Trophoblast cell (in vitro differentiated cells and primary cell): ENCODE measurements at regions not wholly inside any gene's neighbourhood (a gene's known extent, or its start where the extent isn't known, plus 50 kb on each side); places are given as distances from the start of the nearest gene placed in this dataset.

Experiments
- DNase-seq, 2 donors: peaks; one replicate each; pipeline ENCODE4 v3.0.0-alpha.2; 2016
- H2AFZ ChIP-seq: 2 replicates; pipeline ENCODE4 v1.6.1; 2013; ENCODE audit warnings: low read length, moderate library complexity, mild to moderate bottlenecking; ENCODE audit not compliant: insufficient read depth, poor library complexity
- H2AK5ac ChIP-seq: 2 replicates; pipeline ENCODE4 v1.6.1; 2013; ENCODE audit warnings: mild to moderate bottlenecking, low read length
- H2BK120ac ChIP-seq: 2 replicates; pipeline ENCODE4 v1.6.1; 2013; ENCODE audit warnings: low read length, mild to moderate bottlenecking, moderate library complexity; ENCODE audit not compliant: insufficient read depth, poor library complexity
- H2BK12ac ChIP-seq: 2 replicates; pipeline ENCODE4 v1.6.1; 2013; ENCODE audit warnings: mild to moderate bottlenecking, low read length, moderate library complexity
- H2BK5ac ChIP-seq: 2 replicates; pipeline ENCODE4 v1.6.1; 2013; ENCODE audit warnings: low read length, low read depth, moderate library complexity, mild to moderate bottlenecking; ENCODE audit not compliant: poor library complexity
- H3K14ac ChIP-seq: 2 replicates; pipeline ENCODE4 v1.6.1; 2013; ENCODE audit warnings: mild to moderate bottlenecking, low read length
- H3K18ac ChIP-seq: 2 replicates; pipeline ENCODE4 v1.6.1; 2013; ENCODE audit warnings: mild to moderate bottlenecking, low read length
- H3K23ac ChIP-seq: 2 replicates; pipeline ENCODE4 v1.6.1; 2013; ENCODE audit warnings: low read length
- H3K27ac ChIP-seq: 2 replicates; pipeline ENCODE4 v1.5.1; 2013; ENCODE audit warnings: low read depth, mild to moderate bottlenecking, inconsistent platforms, low read length, moderate library complexity
- H3K27me3 ChIP-seq: 2 replicates; pipeline ENCODE4 v1.6.1; 2013; ENCODE audit warnings: inconsistent platforms, mild to moderate bottlenecking, low read length, moderate library complexity; ENCODE audit not compliant: insufficient read depth
- H3K36me3 ChIP-seq, 2 experiments: 1 replicate in 1 of 2; 2 replicates in 1 of 2; pipeline ENCODE4 v1.6.1; 2013; ENCODE audit warnings: low read length in 2 of 2, mild to moderate bottlenecking in 2 of 2, moderate library complexity in 1 of 2; ENCODE audit not compliant: insufficient read depth in 2 of 2, control insufficient read depth in 1 of 2
- H3K4ac ChIP-seq: 2 replicates; pipeline ENCODE4 v1.6.1; 2013; ENCODE audit warnings: low read depth, mild to moderate bottlenecking, low read length, moderate library complexity
- H3K4me1 ChIP-seq, 2 experiments: 1 replicate in 1 of 2; 2 replicates in 1 of 2; pipeline ENCODE4 v1.6.1; 2013; ENCODE audit warnings: low read length in 2 of 2, mild to moderate bottlenecking in 2 of 2, moderate library complexity in 1 of 2; ENCODE audit not compliant: insufficient read depth in 2 of 2, control insufficient read depth in 1 of 2
- H3K4me2 ChIP-seq: 2 replicates; pipeline ENCODE4 v1.6.1; 2013; ENCODE audit warnings: inconsistent platforms, mild to moderate bottlenecking, low read length, moderate library complexity
- H3K4me3 ChIP-seq: 2 replicates; pipeline ENCODE4 v1.5.1; 2013; ENCODE audit warnings: mild to moderate bottlenecking, low read depth, low read length, inconsistent platforms
- H3K79me1 ChIP-seq: one replicate; pipeline ENCODE4 v1.6.1; 2013; ENCODE audit warnings: low read length
- H3K79me2 ChIP-seq: 2 replicates; pipeline ENCODE4 v1.6.1; 2013; ENCODE audit warnings: low read length, mild to moderate bottlenecking; ENCODE audit not compliant: control insufficient read depth, insufficient read depth, poor library complexity
- H3K9ac ChIP-seq: 2 replicates; pipeline ENCODE4 v1.6.1; 2013; ENCODE audit warnings: mild to moderate bottlenecking, low read length
- H3K9me3 ChIP-seq: 2 replicates; pipeline ENCODE4 v1.6.1; 2013; ENCODE audit warnings: low read depth, mild to moderate bottlenecking, control low read depth, inconsistent platforms, low read length; ENCODE audit not compliant: insufficient read depth
- H4K12ac ChIP-seq: 2 replicates; pipeline ENCODE4 v1.6.1; 2013; ENCODE audit warnings: low read depth, mild to moderate bottlenecking, low read length, moderate library complexity
- H4K8ac ChIP-seq: 2 replicates; pipeline ENCODE4 v1.6.1; 2013; ENCODE audit warnings: low read depth, mild to moderate bottlenecking, low read length, moderate library complexity
- H4K91ac ChIP-seq: one replicate; pipeline ENCODE4 v1.6.1; 2013; ENCODE audit warnings: low read depth, mild to moderate bottlenecking, low read length, moderate library complexity
- WGBS: extraction: QIAGEN DNeasy Blood & Tissue Kit; methylation state at CpG from one replicate; pipeline ENCODE4 v1.1.7; 2013; ENCODE audit warnings: missing lambda C conversion rate; ENCODE audit not compliant: insufficient read length, insufficient coverage; ENCODE audit errors: extremely low coverage; 5-methylcytosine and 5-hydroxymethylcytosine counted together

GRCh38 chr1:95753382-95754016, 519.5 kb downstream of the RWDD3 start:
- Histone ChIP-seq H2BK12ac (no peak overlapping the region), H3K79me1 (no peaks in the 10 kb centered on the region), H4K91ac (no peak overlapping the region), H2AK5ac (no peak overlapping the region), H4K12ac (no peak overlapping the region), H3K79me2 (no peaks in the 10 kb centered on the region), H3K9me3 (peaks cover 5% of the 10 kb centered on the region), H3K4me1 (no peaks in the 10 kb centered on the region), H3K4ac (no peak overlapping the region), H2BK5ac (no peak overlapping the region), H3K4me2 (no peak overlapping the region), H3K18ac (no peak overlapping the region), H3K14ac (no peak overlapping the region), H3K36me3 (no peaks in the 10 kb centered on the region), H2AFZ (no peak overlapping the region), H3K27me3 (no peaks in the 10 kb centered on the region), H3K9ac (no peak overlapping the region), H3K4me3 (no peak overlapping the region), H3K23ac (no peak overlapping the region), H4K8ac (no peak overlapping the region), H3K27ac (no peak overlapping the region), H2BK120ac (no peak overlapping the region)
- no peak for DNase-seq
- no CpG with 5 or more reads among the region's 12 CpGs for WGBS

DNA sequence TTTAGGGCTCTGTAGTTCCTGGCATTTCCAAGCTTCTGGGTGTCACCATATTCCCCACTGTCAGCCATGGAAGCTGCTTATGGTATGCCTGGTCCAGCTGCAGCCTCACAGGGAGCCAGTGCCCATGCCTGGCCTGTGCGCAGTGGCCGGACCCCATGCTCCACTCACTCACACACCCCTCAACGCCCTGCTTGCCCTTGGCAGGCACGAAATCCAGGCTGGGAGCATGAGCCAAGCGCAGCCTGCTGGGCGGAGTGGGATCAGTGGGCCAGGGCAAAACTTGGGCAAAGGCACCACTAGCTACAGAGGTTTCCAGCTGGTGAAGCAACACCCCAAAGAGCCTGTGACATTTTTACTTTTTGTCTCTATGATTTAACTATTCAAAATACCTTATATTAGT, 520.4 kb downstream of the RWDD3 start:
- no peak overlapping the region for H4K8ac ChIP-seq
- H3K27ac ChIP-seq, result no peak overlapping the region
- no peak overlapping the region for H3K4me2 ChIP-seq
- no peak overlapping the region for H4K91ac ChIP-seq
- no peak overlapping the region for H3K9ac ChIP-seq
- H3K9me3 ChIP-seq, result peaks cover 5% of the 10 kb centered on the region
- no peaks in the 10 kb centered on the region for H3K79me2 ChIP-seq
- no peak overlapping the region for H3K14ac ChIP-seq
- H2BK5ac ChIP-seq, result no peak overlapping the region
- H2AK5ac ChIP-seq, result no peak overlapping the region
- no peaks in the 10 kb centered on the region for H3K27me3 ChIP-seq
- H2BK120ac ChIP-seq, result no peak overlapping the region
- no peak overlapping the region for H2AFZ ChIP-seq
- WGBS, result no CpG with 5 or more reads among the region's 6 CpGs
- no peaks in the 10 kb centered on the region for H3K4me1 ChIP-seq
- H3K18ac ChIP-seq, result no peak overlapping the region
- DNase-seq, result no peak
- no peaks in the 10 kb centered on the region for H3K79me1 ChIP-seq
- H3K4me3 ChIP-seq, result no peak overlapping the region
- H3K23ac ChIP-seq, result no peak overlapping the region
- no peaks in the 10 kb centered on the region for H3K36me3 ChIP-seq
- no peak overlapping the region for H3K4ac ChIP-seq
- no peak overlapping the region for H4K12ac ChIP-seq
- H2BK12ac ChIP-seq, result no peak overlapping the region

GRCh38 chr1:95766036-95766435, 532.0 kb downstream of the RWDD3 start:
- H4K12ac ChIP-seq, result no peak overlapping the region
- no CpG with 5 or more reads among the region's 1 CpG for WGBS
- no peak overlapping the region for H3K4me2 ChIP-seq
- no peak overlapping the region for H2AFZ ChIP-seq
- no peak overlapping the region for H2BK12ac ChIP-seq
- H3K4me1 ChIP-seq, result no peaks in the 10 kb centered on the region
- no peak overlapping the region for H3K23ac ChIP-seq
- no peaks in the 10 kb centered on the region for H3K79me1 ChIP-seq
- H3K9ac ChIP-seq, result no peak overlapping the region
- H4K91ac ChIP-seq, result no peak overlapping the region
- H3K27me3 ChIP-seq, result no peaks in the 10 kb centered on the region
- no peak overlapping the region for H4K8ac ChIP-seq
- no peak overlapping the region for H3K4me3 ChIP-seq
- H3K18ac ChIP-seq, result no peak overlapping the region
- H3K36me3 ChIP-seq, result no peaks in the 10 kb centered on the region
- H2BK120ac ChIP-seq, result no peak overlapping the region
- no peak overlapping the region for H2AK5ac ChIP-seq
- no peak overlapping the region for H3K27ac ChIP-seq
- H3K4ac ChIP-seq, result no peak overlapping the region
- no peak overlapping the region for H3K14ac ChIP-seq
- no peak for DNase-seq
- H3K9me3 ChIP-seq, result peaks cover 3% of the 10 kb centered on the region
- no peaks in the 10 kb centered on the region for H3K79me2 ChIP-seq
- no peak overlapping the region for H2BK5ac ChIP-seq

DNA sequence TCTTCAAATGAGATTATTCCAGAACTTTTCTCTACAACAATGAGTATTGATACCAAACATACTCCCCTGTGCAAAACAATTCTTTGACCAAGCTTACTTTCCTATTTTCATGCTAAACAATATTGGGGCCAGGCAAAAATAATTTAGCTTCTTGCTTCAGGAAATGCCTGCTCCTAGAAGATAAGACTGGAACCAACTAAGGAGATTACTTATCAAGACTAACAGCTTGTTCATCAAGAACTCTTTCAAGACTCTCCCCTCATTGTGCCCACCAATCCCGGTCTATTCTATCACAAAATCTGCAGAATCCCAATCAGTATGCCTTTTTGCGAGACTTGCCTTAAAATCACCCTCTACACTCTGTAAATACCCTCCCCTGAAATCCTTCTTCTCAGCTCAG, 536.6 kb downstream of the RWDD3 start:
- H3K79me1 ChIP-seq, result no peaks in the 10 kb centered on the region
- no peak overlapping the region for H3K4ac ChIP-seq
- H3K14ac ChIP-seq, result no peak overlapping the region
- no peak overlapping the region for H3K9ac ChIP-seq
- no peak overlapping the region for H4K91ac ChIP-seq
- H3K4me2 ChIP-seq, result no peak overlapping the region
- H3K4me1 ChIP-seq, result no peaks in the 10 kb centered on the region
- H3K27ac ChIP-seq, result no peak overlapping the region
- no CpG with 5 or more reads among the region's 2 CpGs for WGBS
- H3K9me3 ChIP-seq, result peaks cover 5% of the 10 kb centered on the region
- H2BK5ac ChIP-seq, result no peak overlapping the region
- no peak overlapping the region for H3K4me3 ChIP-seq
- no peaks in the 10 kb centered on the region for H3K79me2 ChIP-seq
- H3K27me3 ChIP-seq, result no peaks in the 10 kb centered on the region
- H3K18ac ChIP-seq, result no peak overlapping the region
- no peak overlapping the region for H2BK12ac ChIP-seq
- H2BK120ac ChIP-seq, result no peak overlapping the region
- H4K8ac ChIP-seq, result no peak overlapping the region
- DNase-seq, result no peak
- H3K23ac ChIP-seq, result no peak overlapping the region
- no peaks in the 10 kb centered on the region for H3K36me3 ChIP-seq
- H4K12ac ChIP-seq, result no peak overlapping the region
- no peak overlapping the region for H2AFZ ChIP-seq
- H2AK5ac ChIP-seq, result no peak overlapping the region
